AML-193 (cell line): ENCODE measurements at regions not wholly inside any gene's neighbourhood (a gene's known extent, or its start where the extent isn't known, plus 50 kb on each side); places are given as distances from the start of the nearest gene placed in this dataset.
"Not testable (repeated sequence)": the region's sequence is repeated elsewhere in the genome, so short reads cannot be mapped to it uniquely, and the experiment has no call there.

Source experiments
- DNase-seq, 2 experiments: peaks; one replicate each; lab custom pipeline; 2025; lab: John Stamatoyannopoulos, UW

GRCh38 chr2:78718473-78718872 lies 307.0 kb upstream of the REG3G start:
- no peak for DNase-seq

- no peak for DNase-seq
These were observed 304.0 kb upstream of the REG3G start for GRCh38 chr2:78721355-78722033.

DNA sequence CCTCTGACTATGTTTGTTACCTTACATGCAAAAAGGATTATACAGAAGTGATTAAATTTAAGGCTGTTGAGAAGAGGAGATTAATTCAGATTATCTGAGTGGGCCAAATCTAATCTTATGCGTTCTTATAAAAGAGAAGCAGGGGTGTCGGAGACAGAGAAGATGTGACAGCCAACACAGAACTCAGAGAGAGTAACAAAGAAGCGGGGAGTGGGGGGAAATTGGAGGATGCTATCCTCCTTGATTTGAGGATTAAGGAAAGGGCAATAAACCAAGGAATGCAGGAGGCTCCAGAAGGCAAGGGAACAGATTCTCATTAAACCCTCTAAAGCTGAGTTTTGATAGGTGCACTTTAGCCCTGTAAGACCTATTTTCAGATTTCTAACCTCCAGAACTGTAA lies 291.3 kb upstream of the REG3G start:
- DNase-seq = no peak

- no peak for DNase-seq
These were observed 286.2 kb upstream of the REG3G start for GRCh38 chr2:78739282-78739681.

GRCh38 chr2:78749638-78750037 lies 275.9 kb upstream of the REG3G start:
- DNase-seq = no peak

GRCh38 chr2:78750219-78750618 lies 275.3 kb upstream of the REG3G start:
- DNase-seq = no peak

DNA sequence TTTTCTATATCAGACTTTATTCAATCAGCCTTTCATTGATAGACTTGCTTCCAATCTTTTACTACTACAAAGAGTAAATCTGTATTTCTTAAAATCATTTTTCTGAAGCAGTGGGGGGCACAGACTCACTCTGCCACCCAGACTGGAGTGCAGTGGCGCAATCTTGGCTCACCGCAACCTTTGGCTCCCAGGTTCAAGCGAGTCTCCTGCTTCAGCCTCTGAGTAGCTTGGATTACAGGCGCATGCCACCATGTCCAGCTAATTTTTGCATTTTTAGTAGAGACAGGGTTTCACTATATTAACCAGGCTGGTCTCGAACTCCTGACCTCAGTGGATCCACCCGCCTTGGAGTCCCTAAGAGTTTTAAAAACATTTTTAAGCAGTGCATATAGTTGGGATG lies 270.6 kb upstream of the REG3G start:
- DNase-seq = no peak

DNA sequence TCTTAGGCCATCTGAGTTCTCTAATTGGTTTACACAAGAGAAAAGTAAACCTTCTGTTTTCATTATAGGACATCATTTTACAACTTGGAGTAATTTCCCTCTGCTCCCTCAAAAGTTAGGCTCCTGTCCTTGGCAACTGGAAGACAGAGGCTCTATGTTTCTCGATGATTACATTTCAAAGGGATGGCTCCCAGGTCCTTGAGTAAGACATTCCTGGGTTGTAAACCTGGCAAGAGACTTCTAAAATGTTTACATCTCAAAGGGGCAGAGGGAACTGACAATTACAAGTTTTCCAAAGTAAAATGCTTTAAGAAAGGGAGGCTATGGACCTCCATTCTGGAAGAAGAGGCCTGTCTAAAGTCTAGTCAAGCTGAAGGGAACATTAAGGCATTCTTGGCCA lies 268.3 kb upstream of the REG3G start:
- no peak for DNase-seq

GRCh38 chr2:78757640-78758039 lies 267.9 kb upstream of the REG3G start:
- no peak for DNase-seq

DNA sequence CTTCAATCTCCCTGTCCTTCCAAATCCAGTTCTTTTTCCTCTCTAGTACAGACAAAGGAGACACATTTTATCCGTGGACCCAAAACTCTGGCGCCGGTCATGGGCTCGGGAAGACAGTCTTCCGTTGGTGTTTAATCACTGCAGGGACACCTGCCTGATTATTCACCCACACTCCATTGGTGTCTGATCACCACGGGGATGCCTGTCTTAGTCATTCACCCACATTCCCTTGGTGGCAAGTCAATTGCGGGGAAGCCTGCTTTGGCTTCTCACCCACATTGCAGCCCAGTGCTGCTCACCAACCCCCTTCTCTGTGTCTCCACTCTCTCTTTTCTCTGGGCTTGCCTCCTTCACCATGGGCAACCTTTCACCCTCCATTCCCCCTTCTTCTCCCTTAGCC lies 266.7 kb upstream of the REG3G start:
- DNase-seq = not testable (repeated sequence)

DNA sequence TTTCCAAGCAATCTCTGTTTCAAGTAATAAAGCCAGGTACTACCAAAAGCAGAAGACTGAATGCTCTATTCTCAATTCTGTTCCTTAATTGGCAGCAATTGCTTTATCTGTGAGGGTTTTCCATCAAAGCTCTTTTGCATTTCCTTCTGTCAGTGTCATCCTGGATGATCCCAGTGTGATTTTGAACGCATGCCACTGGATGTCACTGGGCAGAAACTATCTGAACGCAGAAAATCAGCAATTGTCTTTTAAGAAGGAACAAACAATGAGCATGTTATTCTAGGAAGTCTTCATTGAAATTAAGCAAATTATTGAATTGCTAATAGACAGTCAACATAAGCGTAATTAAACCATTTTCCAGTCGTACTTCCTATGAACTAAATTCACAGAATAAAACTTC lies 259.0 kb upstream of the REG3G start:
- no peak for DNase-seq

- DNase-seq = no peak
These were observed 257.5 kb upstream of the REG3G start for GRCh38 chr2:78768016-78768415.

GRCh38 chr2:78775291-78775690 lies 250.2 kb upstream of the REG3G start:
- no peak for DNase-seq

GRCh38 chr2:78778756-78779510 lies 246.6 kb upstream of the REG3G start:
- no peak for DNase-seq

- no peak for DNase-seq
These were observed 245.7 kb upstream of the REG3G start for GRCh38 chr2:78779761-78780160.

GRCh38 chr2:78780256-78780655 lies 245.2 kb upstream of the REG3G start:
- DNase-seq = no peak

- DNase-seq = no peak
These were observed 244.5 kb upstream of the REG3G start for GRCh38 chr2:78780864-78781583.

DNA sequence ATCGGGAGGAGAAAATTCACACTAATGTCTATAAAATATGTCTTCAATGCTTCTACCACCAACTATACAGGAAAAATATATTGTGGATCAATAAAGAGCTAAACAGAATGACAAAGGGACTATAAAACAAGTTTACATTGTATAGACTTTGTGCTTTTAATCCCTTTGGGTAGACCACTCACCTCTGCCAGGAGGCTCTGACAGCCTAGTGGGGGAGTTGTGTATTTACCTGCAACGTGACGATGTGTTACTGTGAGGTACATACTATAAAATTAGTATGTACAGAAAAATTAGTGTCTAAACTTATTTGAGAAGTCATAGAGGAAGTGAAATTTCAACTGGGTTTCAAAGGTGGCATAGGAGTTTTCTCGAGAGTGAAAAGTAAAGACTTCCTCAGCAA lies 243.3 kb upstream of the REG3G start:
- no peak for DNase-seq

DNA sequence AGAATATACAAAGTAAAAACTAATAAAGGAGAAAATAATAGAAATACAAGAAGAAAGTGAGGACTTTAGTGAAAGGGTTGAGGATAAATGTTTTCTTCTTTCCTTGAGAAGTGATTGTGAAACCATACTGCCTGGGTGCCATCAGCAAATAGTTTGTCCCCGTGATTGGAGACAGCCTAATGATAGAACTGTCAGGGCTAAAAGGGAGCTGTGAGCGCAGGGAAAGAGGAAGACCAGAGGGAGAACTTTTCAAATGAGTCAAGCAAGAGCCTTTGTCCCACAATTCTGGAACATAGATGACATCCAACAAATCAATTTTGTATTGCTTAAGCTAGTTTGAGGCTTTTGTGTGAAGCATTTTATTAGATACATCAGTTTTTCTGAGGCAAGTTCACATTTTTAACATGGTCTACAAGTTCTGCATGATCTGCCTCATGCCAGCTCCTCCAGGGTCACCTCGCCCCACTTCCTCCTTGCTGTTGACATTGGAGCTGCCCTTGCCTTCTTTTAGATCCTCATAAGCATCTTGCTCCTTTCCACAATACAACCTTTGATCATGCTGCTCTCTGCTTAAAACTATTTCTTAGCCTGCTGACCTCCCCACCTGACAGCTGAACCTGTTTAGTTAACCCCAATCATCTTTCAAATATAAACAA lies 213.4 kb upstream of the REG3G start:
- peak in 1 of 2 experiments; percentile 4 for DNase-seq

- DNase-seq = no peak
These were observed 211.0 kb upstream of the REG3G start for GRCh38 chr2:78814331-78814986.

DNA sequence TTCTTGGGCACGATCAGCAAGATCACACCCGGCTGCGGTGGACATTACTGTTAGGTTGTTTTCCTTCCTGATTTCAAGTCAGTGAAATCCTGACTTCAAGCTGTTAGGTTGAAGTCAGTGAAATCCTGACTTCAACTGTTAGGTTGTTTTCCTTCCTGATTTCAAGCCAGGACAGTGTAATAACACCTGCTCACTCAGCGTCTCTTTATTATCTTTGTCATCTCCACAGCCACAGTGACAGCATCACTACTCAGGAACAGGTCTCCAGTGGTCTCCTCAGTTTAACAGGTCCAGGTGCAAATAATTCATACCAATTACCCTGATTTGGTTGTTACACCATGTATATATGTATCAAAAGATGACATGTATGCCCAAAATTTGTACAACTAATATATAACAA lies 208.1 kb upstream of the REG3G start:
- DNase-seq = no peak

GRCh38 chr2:78832481-78832880 lies 193.0 kb upstream of the REG3G start:
- no peak for DNase-seq
